MM.1S (cell line): ENCODE measurements at regions not wholly inside any gene's neighbourhood (a gene's known extent, or its start where the extent isn't known, plus 50 kb on each side); places are given as distances from the start of the nearest gene placed in this dataset.

ENCODE experiments used
- DNase-seq: peaks from one replicate; pipeline ENCODE4 v3.0.0-alpha.2; 2015
- H2AFZ ChIP-seq: fragments of 300-600 bp; sonication (generic); 2 replicates; pipeline ENCODE4 v1.6.0; 2016; ENCODE audit warnings: antibody characterized with exemption, low read length
- H3F3A ChIP-seq: fragments of 300-600 bp; sonication (generic); 2 replicates; pipeline ENCODE4 v1.6.1; 2016; ENCODE audit warnings: mild to moderate bottlenecking, antibody characterized with exemption, low read length, moderate library complexity, mixed read lengths; ENCODE audit not compliant: insufficient read depth
- H3K27ac ChIP-seq: fragments of 300-600 bp; sonication (generic); 2 replicates; pipeline ENCODE4 v1.5.1; 2016; ENCODE audit warnings: mild to moderate bottlenecking, low read length
- H3K27me3 ChIP-seq: fragments of 300-600 bp; sonication (generic); replicated peaks from 2 replicates; pipeline ENCODE4 v1.6.0; 2016; ENCODE audit warnings: low read length; ENCODE audit not compliant: insufficient read depth
- H3K36me3 ChIP-seq: fragments of 300-600 bp; sonication (generic); replicated peaks from 2 replicates; pipeline ENCODE4 v1.6.1; 2016; ENCODE audit warnings: mild to moderate bottlenecking, low read length, mixed read lengths; ENCODE audit not compliant: insufficient read depth
- H3K4me1 ChIP-seq: fragments of 300-600 bp; sonication (generic); 2 replicates; pipeline ENCODE4 v1.6.1; 2016; ENCODE audit warnings: low read length, mixed read lengths
- H3K4me2 ChIP-seq: fragments of 300-600 bp; sonication (generic); 2 replicates; pipeline ENCODE4 v1.6.0; 2016; ENCODE audit warnings: low read depth, low read length
- H3K4me3 ChIP-seq: fragments of 300-600 bp; sonication (generic); 2 replicates; pipeline ENCODE4 v1.5.1; 2016; ENCODE audit warnings: low read length, mixed read lengths
- H3K79me2 ChIP-seq: fragments of 300-600 bp; sonication (generic); 2 replicates; pipeline ENCODE4 v1.6.1; 2016; ENCODE audit warnings: mixed run types, low read length, mixed read lengths
- H3K9ac ChIP-seq: fragments of 300-600 bp; sonication (generic); 2 replicates; pipeline ENCODE4 v1.6.1; 2016; ENCODE audit warnings: low read length, mixed read lengths
- H3K9me2 ChIP-seq: fragments of 300-600 bp; sonication (generic); replicated peaks from 2 replicates; pipeline ENCODE4 v1.6.1; 2016; ENCODE audit warnings: mild to moderate bottlenecking, low read length, mixed read lengths; ENCODE audit not compliant: insufficient read depth
- H3K9me3 ChIP-seq: fragments of 300-600 bp; sonication (generic); replicated peaks from 2 replicates; pipeline ENCODE4 v1.6.1; 2016; ENCODE audit warnings: mild to moderate bottlenecking, low read length, mixed read lengths; ENCODE audit not compliant: insufficient read depth
- H4K20me1 ChIP-seq: fragments of 300-600 bp; sonication (generic); 2 replicates; pipeline ENCODE4 v1.6.1; 2016; ENCODE audit warnings: mild to moderate bottlenecking, low read length, moderate library complexity, mixed read lengths; ENCODE audit not compliant: insufficient read depth
- CTCF ChIP-seq: fragments of 300-600 bp; sonication (generic); IDR thresholded peaks from 2 replicates; pipeline ENCODE4 v1.5.1; 2016; ENCODE audit warnings: antibody characterized with exemption, low read length, mixed read lengths
- EZH2 ChIP-seq: fragments of 300-600 bp; sonication (generic); optimal IDR thresholded peaks from 2 replicates; pipeline ENCODE3; 2017; ENCODE audit warnings: low read depth, mild to moderate bottlenecking, antibody characterized with exemption, low read length, mixed read lengths
- EZH2phosphoT487 ChIP-seq: fragments of 300-600 bp; sonication (generic); IDR thresholded peaks from 2 replicates; pipeline ENCODE4 v1.6.1; 2018; ENCODE audit warnings: antibody characterized with exemption, low read length

- no peaks in the 10 kb centered on the region for H3K36me3 ChIP-seq
- no peak overlapping the region for H3K9ac ChIP-seq
- no peaks in the 10 kb centered on the region for H3K27me3 ChIP-seq
- no peak overlapping the region for H3K27ac ChIP-seq
- no peaks in the 10 kb centered on the region for H3K79me2 ChIP-seq
- no peak for TF ChIP-seq EZH2phosphoT487
- no peak for TF ChIP-seq EZH2
- no peak for TF ChIP-seq CTCF
- DNase-seq, result no peak
- no peaks in the 10 kb centered on the region for H3K4me1 ChIP-seq
- H3K9me3 ChIP-seq, result no peaks in the 10 kb centered on the region
- no peaks in the 10 kb centered on the region for H4K20me1 ChIP-seq
- no peaks in the 10 kb centered on the region for H3K9me2 ChIP-seq
- no peak overlapping the region for H3K4me2 ChIP-seq
- no peak overlapping the region for H2AFZ ChIP-seq
- no peaks in the 10 kb centered on the region for H3F3A ChIP-seq
- H3K4me3 ChIP-seq, result no peak overlapping the region
Measured at GRCh38 chr13:56653043-56653442, 487.7 kb upstream of the PRR20A start.

- TF ChIP-seq EZH2phosphoT487, result no peak
- no peak for TF ChIP-seq EZH2
- Histone ChIP-seq H2AFZ (no peak overlapping the region), H3K9me2 (no peaks in the 10 kb centered on the region), H3K9ac (no peak overlapping the region), H3K27ac (no peak overlapping the region), H3K4me1 (no peaks in the 10 kb centered on the region), H4K20me1 (no peaks in the 10 kb centered on the region), H3K27me3 (no peaks in the 10 kb centered on the region), H3F3A (no peaks in the 10 kb centered on the region), H3K79me2 (no peaks in the 10 kb centered on the region), H3K36me3 (no peaks in the 10 kb centered on the region), H3K9me3 (no peaks in the 10 kb centered on the region), H3K4me3 (no peak overlapping the region), H3K4me2 (no peak overlapping the region)
- DNase-seq, result no peak
Measured at GRCh38 chr13:56659041-56659471, 481.7 kb upstream of the PRR20A start.

GRCh38 chr13:56670563-56670962 lies 470.2 kb upstream of the PRR20A start:
- no peaks in the 10 kb centered on the region for H3F3A ChIP-seq

More at GRCh38 chr13:56670563-56670962, 470.2 kb upstream of the PRR20A start:
- Histone ChIP-seq H3K36me3 (no peaks in the 10 kb centered on the region), H2AFZ (no peak overlapping the region), H3K9me2 (no peaks in the 10 kb centered on the region), H3K4me3 (no peak overlapping the region), H3K27ac (no peak overlapping the region), H3K4me2 (no peak overlapping the region), H3K27me3 (no peaks in the 10 kb centered on the region), H3K4me1 (no peaks in the 10 kb centered on the region), H4K20me1 (no peaks in the 10 kb centered on the region), H3K9ac (no peak overlapping the region), H3K9me3 (no peaks in the 10 kb centered on the region), H3K79me2 (no peaks in the 10 kb centered on the region)
- no peak for DNase-seq
- TF ChIP-seq EZH2phosphoT487 (no peak), EZH2 (no peak), CTCF (no peak)
